ENCODE measurements at regions not wholly inside any gene's neighbourhood (a gene's known extent, or its start where the extent isn't known, plus 50 kb on each side); places are given as distances from the start of the nearest gene placed in this dataset.
"Not testable (repeated sequence)": the region's sequence is repeated elsewhere in the genome, so short reads cannot be mapped to it uniquely, and the experiment has no call there.

DNA sequence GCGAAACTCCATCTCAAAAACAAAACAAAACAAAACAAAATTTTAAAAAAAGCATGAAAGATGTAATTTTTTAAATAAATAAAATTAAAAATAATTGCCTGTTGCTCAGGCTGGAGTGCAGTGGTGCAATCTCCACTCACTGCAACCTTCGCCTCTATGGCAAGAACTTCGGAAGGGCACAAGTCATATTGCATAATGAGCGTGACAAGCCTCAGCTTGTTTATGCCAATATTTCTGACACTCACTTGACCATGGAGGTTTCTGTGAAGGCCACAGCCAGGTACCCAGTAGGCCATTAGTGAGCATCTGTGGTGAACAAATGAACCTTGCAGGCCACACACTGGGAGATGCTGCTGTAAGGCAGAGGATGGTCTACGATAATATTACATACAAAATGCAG, 106.1 kb upstream of the KMT2C start:
- no peak for DNase-seq (ENCODE audit: low read depth)

DNA sequence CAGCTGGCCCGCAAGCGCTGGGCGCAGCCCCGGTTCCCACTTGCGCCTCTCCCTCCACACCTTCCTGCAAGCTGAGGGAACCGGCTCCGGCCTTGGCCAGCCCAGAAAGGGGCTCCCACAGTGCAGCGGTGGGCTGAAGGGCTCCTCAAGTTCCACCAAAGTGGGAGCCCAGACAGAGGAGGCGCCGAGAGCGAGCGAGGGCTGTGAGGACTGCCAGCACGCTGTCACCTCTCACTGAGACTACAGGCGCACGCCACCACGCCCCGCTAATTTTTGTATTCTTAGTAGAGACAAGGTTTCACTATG, 103.3 kb upstream of the KMT2C start:
- not testable (repeated sequence) for DNase-seq (ENCODE audit: low read depth)

GRCh38 chr7:152538346-152539189, 102.8 kb upstream of the KMT2C start:
- not testable (repeated sequence) for DNase-seq (ENCODE audit: low read depth)

DNA sequence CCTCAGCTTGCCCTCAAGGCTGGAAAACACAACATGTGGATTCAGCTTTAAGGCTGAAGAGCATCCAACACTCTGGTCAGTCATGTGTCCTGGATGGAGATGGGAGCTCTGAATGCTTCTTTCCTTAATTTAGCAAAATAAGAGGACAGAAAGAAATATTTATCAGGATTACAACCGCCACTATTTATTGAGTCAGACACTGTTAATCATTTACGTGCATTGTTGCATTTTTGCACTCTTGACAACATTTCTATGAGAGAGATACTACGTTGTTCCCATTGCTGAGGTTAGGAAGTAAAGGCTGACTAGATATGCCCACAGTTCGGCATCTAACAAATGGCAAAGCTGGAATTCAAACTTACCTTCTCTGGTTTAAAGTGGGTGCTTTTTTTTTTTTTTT, 101.8 kb upstream of the KMT2C start:
- DNase-seq (ENCODE audit: low read depth) = no peak

- no peak for DNase-seq (ENCODE audit: low read depth)
Observed at GRCh38 chr7:152528612-152529011, 92.8 kb upstream of the KMT2C start.

GRCh38 chr7:152527610-152528032, 91.8 kb upstream of the KMT2C start:
- peak; percentile 5 for DNase-seq (ENCODE audit: low read depth)

DNA sequence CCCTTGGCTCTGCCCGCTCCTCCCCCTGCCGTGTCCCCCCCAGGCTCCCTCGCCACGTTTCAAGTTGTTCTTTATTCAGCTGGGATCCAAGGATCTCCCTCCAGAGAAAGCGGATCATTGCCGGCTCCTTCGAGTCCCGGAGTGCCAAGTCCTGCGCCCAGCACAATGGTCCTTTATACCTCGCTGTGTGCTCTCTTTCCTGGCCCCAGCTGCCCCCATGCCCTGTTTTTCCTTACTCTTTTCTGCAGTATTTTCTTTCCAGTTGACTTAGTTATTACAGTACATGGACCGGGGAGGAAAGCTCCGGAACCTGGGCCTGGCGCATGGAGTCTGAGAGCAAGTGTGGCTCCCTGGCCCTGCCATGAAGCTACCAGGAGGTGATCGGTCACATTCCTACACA, 88.1 kb upstream of the KMT2C start:
- no peak for DNase-seq (ENCODE audit: low read depth)

DNA sequence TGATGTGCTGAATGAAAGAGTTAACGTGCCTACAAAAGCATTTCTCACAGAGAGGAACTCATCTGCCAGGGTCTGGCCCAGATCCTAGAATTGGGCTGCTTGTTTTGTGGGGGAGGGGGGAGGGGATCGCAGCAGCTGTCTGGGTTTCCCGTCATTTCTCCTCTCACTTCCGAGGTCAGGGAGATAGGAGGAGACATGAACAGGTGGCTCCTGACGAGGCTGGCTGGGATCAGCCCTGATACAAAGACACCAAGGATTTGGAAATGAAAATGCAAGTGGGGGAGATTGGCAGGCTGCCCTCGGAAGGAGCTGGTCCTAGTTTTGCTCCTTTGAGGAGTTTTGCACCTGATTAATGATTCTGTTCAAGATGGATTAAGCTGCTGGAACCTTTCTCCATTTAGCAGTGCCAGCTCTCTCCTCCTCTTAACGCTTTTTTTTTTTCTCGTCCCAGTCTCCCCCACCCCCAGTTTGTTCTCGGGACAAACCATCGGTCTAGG, 86.8 kb upstream of the KMT2C start:
- DNase-seq (ENCODE audit: low read depth) = no peak

GRCh38 chr7:152521420-152522337, 85.9 kb upstream of the KMT2C start:
- no peak for DNase-seq (ENCODE audit: low read depth)

- DNase-seq (ENCODE audit: low read depth) = no peak
Observed at GRCh38 chr7:152520861-152521302, 85.1 kb upstream of the KMT2C start.

DNA sequence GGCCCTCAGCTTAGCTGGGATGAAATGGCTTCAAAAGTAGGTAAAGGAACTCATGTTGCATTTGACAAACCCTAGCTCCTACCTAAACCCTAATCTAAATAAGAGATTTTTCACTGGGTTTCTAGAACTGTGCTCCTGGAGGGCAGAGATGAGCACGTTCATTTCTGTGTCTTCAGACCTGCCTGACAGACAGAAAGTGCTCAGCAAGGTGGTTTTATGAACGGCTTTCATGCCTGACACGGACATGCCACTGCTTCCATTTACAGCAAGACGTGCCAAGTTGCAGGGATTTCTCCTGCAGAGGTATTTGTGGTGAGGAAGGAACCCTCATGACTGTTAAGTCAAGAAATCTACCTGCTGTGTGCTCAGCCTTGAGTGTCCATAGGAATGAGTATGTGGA, 83.5 kb upstream of the KMT2C start:
- no peak for DNase-seq (ENCODE audit: low read depth)

GRCh38 chr7:152516216-152516615, 80.4 kb upstream of the KMT2C start:
- no peak for DNase-seq (ENCODE audit: low read depth)

DNA sequence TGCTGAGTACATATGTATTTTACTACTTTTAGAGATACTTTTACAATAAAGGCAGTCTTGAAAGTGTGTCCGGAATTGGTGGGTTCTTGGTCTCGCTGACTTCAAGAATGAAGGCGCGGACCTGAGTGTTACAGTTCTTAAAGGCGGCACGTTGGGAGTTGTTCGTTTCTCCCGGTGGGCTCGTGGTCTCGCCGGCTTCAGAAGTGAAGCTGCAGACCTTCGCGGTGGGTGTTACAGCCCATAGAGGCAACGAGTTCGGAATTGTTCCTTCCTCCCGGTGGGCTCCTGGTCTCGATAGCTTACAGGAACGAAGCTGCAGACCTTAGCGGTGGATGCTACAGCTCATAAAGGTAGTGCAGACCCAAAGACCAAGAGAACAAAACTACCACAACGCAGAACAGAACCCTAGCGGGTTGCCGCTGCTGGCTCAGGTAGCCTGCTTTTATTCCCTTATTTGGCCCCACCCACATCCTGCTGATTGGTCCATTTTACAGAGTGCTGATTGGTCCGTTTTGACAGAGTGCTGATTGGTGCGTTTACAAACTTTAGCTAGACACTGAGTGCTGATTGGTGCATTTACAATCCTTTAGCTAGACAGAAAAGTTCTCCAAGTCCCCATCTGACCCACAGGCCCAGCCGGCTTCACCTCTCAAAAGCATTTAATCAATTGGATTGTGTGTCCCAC, 79.6 kb upstream of the KMT2C start:
- DNase-seq (ENCODE audit: low read depth) = not testable (repeated sequence)

DNA sequence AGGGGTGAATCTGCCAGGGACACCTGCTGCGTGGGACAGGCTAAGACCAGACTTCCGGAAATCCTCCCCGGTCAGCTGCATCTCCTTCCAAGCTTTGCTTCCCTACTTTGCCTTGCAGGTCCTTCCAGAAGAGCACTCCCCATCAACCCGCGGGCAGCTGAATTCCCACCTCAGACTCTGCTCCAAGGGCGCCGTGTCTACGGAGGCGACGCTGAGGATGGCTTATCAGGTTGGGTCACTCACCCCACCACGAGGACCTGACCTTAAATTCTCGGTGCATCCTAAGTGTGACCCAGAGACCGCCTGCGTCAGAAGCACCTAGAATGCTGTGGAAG, 78.9 kb upstream of the KMT2C start:
- no peak for DNase-seq (ENCODE audit: low read depth)

DNA sequence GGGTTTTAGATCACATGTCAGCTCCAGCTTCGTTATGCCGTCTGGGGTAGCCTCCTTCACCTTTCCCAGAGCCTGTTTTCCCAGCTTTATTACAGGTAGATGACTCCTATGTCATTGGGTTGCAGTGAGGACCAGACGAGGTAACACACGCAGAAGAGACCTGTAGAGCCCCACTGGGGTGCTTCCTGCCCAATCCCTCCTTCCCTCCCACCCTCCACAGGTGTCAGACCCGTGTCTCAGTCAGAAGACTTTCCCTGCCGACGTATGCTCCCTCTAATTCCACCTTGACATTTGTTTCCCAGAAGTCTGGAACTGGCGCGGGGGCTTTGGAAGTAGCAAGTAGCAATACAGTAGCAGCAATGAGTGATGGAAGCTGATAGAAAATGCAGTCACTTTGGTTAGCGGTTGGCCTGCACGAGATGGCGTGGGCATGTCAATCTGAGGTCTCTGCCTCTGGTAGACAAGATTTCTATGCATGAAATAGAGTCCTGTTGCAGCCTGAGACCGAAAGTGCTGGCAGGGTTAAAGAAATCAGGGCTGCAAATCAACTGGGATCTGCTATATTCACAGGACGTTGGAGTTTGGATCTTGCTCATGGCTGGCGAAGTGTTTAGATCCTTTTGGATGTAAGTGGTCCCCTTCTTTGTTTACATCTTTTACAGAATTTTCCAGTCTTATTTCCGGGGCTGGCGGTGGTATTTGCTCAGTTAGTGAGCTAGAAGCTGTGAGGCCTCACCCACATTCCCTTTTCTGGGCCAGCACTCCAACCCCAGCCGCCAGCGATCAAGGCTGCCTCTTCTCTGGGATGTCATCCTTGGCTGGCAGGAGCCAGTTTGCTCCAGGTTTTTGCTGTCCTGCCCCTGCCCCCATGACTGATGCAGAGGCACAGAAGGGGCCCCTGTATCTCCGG, 78.3 kb upstream of the KMT2C start:
- DNase-seq (ENCODE audit: low read depth) = no peak

GRCh38 chr7:152512706-152513105, 76.9 kb upstream of the KMT2C start:
- no peak for DNase-seq (ENCODE audit: low read depth)

DNA sequence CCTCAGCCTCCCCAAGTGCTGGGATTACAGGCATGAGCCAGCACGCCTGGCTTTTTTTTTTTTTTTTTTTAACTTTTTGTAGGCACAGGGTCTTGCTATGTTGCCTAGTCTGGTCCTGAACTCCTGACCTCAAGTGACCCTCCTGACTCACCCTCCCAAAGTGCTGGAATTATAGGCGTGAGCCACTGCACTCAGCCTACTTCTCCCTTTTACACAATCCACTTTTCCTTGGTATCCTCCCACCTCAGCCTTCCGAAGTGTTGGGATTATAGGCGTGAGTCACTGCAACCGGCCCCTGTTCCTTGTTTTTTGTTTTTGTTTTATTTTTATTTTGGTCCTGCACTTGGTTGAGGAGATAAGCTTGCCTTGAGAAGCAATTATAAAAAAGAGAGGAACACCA, 75.9 kb upstream of the KMT2C start:
- no peak for DNase-seq (ENCODE audit: low read depth)

- DNase-seq (ENCODE audit: low read depth) = no peak
Observed at GRCh38 chr7:152508701-152509100, 72.9 kb upstream of the KMT2C start.

DNA sequence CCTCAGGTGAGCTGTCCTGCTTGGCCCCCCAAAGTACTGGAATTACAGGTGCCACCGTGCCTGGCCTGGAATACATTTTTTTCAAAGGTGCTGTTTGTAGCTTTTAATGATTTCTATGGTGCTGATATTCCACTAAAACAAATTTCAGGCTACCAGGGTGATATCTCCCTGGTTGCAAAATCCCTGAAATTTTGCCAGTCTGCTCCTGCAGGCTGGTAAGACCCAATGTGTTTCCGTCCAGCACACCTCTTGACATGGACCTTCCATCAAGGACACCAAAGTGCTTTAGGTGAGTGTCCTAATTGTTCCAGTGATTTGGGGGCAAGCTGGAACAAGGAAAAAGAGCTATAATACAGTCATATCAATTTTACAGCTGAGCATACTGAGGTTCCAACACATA, 69.8 kb upstream of the KMT2C start:
- no peak for DNase-seq (ENCODE audit: low read depth)

GRCh38 chr7:152504816-152505215, 69.0 kb upstream of the KMT2C start:
- DNase-seq (ENCODE audit: low read depth) = no peak

DNA sequence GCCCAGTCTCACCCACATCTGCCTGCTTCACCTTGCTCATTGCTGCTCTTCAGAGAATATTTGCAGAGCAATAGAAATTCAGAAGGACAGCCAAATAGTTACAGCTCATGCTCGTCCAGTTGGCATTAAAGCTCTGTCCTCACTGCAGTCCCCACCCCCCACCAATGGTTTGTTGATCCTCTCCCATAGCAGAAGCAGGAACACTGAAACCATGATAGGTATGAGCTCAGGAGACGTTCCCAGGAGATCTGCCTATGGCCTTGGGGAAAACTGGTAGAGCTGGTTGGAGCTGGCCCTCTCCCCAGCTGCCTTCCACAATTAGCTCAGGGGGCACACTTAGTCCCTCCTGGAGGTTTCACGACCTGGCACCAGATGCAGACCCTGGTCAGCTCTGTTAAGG, 68.6 kb upstream of the KMT2C start:
- no peak for DNase-seq (ENCODE audit: low read depth)
